ENCODE measurements at regions not wholly inside any gene's neighbourhood (a gene's known extent, or its start where the extent isn't known, plus 50 kb on each side); places are given as distances from the start of the nearest gene placed in this dataset.

DNA sequence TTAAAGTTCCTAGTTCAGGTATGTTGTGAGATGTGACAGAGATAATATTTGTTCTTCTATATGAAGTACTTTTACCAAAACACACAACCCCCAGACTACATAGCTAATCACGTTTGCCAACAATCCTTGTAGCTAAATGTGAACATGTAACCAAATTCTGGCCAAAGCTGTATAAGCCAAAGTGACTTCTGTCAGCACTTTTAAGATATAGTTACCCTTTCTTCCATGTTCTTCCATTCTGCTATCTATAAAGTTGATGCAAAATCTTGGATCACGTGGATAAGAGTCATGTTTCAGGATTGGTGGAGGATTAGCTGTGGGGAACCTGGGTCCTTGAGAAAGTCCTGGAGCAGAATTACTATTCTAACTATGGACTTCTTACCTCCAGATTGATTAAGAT, 1366.6 kb downstream of the FSCB start:
- Histone ChIP-seq H3K79me2 (ENCODE audit: control insufficient read depth, insufficient read depth, low read length) (no peaks in the 10 kb centered on the region), H3K27ac (ENCODE audit: insufficient read depth, low read depth, low read length) (no peak overlapping the region), H2AFZ (ENCODE audit: low read depth, low read length) (no peak overlapping the region), H3K9ac (replicated peaks; ENCODE audit: extremely low read depth, insufficient read depth, low read length) (no peak overlapping the region), H3K9me1 (replicated peaks; ENCODE audit: control insufficient read depth, extremely low read depth, insufficient read depth, low read length) (no peaks in the 10 kb centered on the region), H3K36me3 (ENCODE audit: control insufficient read depth in 2 of 2, extremely low read depth in 1 of 2, insufficient read depth in 2 of 2, low read length in 2 of 2) (no peaks in the 10 kb centered on the region), H3K4me1 (ENCODE audit: control insufficient read depth, extremely low read depth, insufficient read depth, low read length) (no peaks in the 10 kb centered on the region), H3K4me3 (replicated peaks in 1 of 3; ENCODE audit: insufficient read depth in 1 of 3, low read depth in 1 of 3, low read length in 3 of 3) (no peak overlapping the region), H3K9me3 (replicated peaks; ENCODE audit: control insufficient read depth, insufficient read depth, low read length) (peaks cover 3% of the 10 kb centered on the region), H4K20me1 (replicated peaks; ENCODE audit: control insufficient read depth, extremely low read depth, insufficient read depth, low read length) (no peaks in the 10 kb centered on the region), H3K4me2 (ENCODE audit: insufficient read depth, low read length) (no peak overlapping the region), H3K27me3 (ENCODE audit: control insufficient read depth in 2 of 2, insufficient read depth in 2 of 2, low read length in 2 of 2) (no peaks in the 10 kb centered on the region)
- BruUV-seq (replicated peaks), result no TSS peak
- ChIA-PET CTCF (interaction anchor here (1.2 kb wide), 1 partner anchor 9 kb away, joined by 3 read pairs; no protein-coding TSS in a partner anchor), POLR2A (no interaction called here)
- dilution Hi-C loops (cut with MboI; ENCODE audit: extremely low pct_ligation_motif_present, low sequenced_read_pairs), result no loop called here
- intact Hi-C loops (cut with micrococcal nuclease), result no loop called here
- TF ChIP-seq POLR2AphosphoS5 (IDR thresholded peaks at IDR 0.05; ENCODE audit: insufficient read depth, low read depth, low read length) (no peak), JUN (IDR thresholded peaks at IDR 0.05; ENCODE audit: borderline replicate concordance, insufficient read depth, insufficient read length, low read depth) (no peak), EZH2 (IDR thresholded peaks at IDR 0.05; ENCODE audit: borderline replicate concordance, low read depth, low read length, severe bottlenecking) (no peak), FOS (IDR thresholded peaks at IDR 0.05; ENCODE audit: borderline replicate concordance, insufficient read depth, low read length) (no peak), POLR2A (IDR thresholded peaks at IDR 0.05; ENCODE audit: low read depth, low read length) (no peak)
- TF ChIP-seq, protein P1, sequence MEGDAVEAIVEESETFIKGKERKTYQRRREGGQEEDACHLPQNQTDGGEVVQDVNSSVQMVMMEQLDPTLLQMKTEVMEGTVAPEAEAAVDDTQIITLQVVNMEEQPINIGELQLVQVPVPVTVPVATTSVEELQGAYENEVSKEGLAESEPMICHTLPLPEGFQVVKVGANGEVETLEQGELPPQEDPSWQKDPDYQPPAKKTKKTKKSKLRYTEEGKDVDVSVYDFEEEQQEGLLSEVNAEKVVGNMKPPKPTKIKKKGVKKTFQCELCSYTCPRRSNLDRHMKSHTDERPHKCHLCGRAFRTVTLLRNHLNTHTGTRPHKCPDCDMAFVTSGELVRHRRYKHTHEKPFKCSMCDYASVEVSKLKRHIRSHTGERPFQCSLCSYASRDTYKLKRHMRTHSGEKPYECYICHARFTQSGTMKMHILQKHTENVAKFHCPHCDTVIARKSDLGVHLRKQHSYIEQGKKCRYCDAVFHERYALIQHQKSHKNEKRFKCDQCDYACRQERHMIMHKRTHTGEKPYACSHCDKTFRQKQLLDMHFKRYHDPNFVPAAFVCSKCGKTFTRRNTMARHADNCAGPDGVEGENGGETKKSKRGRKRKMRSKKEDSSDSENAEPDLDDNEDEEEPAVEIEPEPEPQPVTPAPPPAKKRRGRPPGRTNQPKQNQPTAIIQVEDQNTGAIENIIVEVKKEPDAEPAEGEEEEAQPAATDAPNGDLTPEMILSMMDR (IDR thresholded peaks at IDR 0.05; ENCODE audit: extremely low read depth in 1 of 2, insufficient read depth in 1 of 2, low read depth in 1 of 2, low read length in 2 of 2), result no peak
- DNase-seq (ENCODE audit: low read depth, low spot score) (no peak), FAIRE-seq (no peak)

DNA sequence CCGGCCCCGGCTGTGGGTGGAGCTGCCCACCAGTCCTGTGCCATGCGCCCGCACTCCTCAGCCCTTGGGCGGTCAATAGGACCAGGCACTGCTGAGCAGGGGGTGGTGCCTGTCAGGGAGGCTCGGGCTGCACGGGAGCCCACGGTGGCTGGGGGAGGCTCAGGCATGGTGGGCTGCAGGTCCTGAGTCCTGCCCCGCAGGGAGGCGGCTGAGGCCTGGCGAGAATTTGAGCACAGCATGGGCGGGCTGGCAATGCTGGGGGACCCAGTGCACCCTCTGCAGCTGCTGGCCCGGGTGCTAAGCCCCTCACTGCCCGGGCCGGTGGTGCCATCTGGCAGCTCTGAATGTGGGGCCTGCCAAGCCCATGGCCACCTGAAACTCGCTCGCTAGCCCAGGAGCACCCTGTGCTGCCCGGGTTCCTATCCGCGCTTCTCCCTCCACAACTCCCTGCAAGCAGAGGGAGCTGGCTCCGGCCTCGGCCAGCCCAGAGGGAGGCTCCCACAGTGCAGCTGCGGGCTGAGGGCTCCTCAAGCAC, 1371.1 kb downstream of the FSCB start:
- H3K9me3 ChIP-seq (replicated peaks; ENCODE audit: control insufficient read depth, insufficient read depth, low read length), result peaks cover 3% of the 10 kb centered on the region
- no peak overlapping the region for H3K4me2 ChIP-seq (ENCODE audit: insufficient read depth, low read length)
- no peak overlapping the region for H3K27ac ChIP-seq (ENCODE audit: insufficient read depth, low read depth, low read length)
- BruUV-seq (replicated peaks), result no TSS peak
- H4K20me1 ChIP-seq (replicated peaks; ENCODE audit: control insufficient read depth, extremely low read depth, insufficient read depth, low read length), result no peaks in the 10 kb centered on the region
- no peaks in the 10 kb centered on the region for H3K36me3 ChIP-seq (ENCODE audit: control insufficient read depth in 2 of 2, extremely low read depth in 1 of 2, insufficient read depth in 2 of 2, low read length in 2 of 2)
- H3K27me3 ChIP-seq (ENCODE audit: control insufficient read depth in 2 of 2, insufficient read depth in 2 of 2, low read length in 2 of 2), result no peaks in the 10 kb centered on the region
- H3K4me1 ChIP-seq (ENCODE audit: control insufficient read depth, extremely low read depth, insufficient read depth, low read length), result no peaks in the 10 kb centered on the region
- dilution Hi-C loops (cut with MboI; ENCODE audit: extremely low pct_ligation_motif_present, low sequenced_read_pairs), result no loop called here
- intact Hi-C loops (cut with micrococcal nuclease), result no loop called here
- POLR2A ChIA-PET, result no interaction called here
- CTCF ChIA-PET, result no interaction called here
- DNase-seq (ENCODE audit: low read depth, low spot score) (no peak), FAIRE-seq (no peak)
- no peak overlapping the region for H3K9ac ChIP-seq (replicated peaks; ENCODE audit: extremely low read depth, insufficient read depth, low read length)
- TF ChIP-seq EZH2 (IDR thresholded peaks at IDR 0.05; ENCODE audit: borderline replicate concordance, low read depth, low read length, severe bottlenecking), result no peak
- TF ChIP-seq GATA2 (IDR thresholded peaks at IDR 0.05; ENCODE audit: insufficient read depth, insufficient read length, low read depth, low read length), result no peak
- TF ChIP-seq, protein P1 (IDR thresholded peaks at IDR 0.05; ENCODE audit: extremely low read depth in 1 of 2, insufficient read depth in 1 of 2, low read depth in 1 of 2, low read length in 2 of 2), result no peak
- TF ChIP-seq, protein P2, sequence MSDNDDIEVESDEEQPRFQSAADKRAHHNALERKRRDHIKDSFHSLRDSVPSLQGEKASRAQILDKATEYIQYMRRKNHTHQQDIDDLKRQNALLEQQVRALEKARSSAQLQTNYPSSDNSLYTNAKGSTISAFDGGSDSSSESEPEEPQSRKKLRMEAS (IDR thresholded peaks at IDR 0.05; ENCODE audit: insufficient read depth, insufficient read length), result no peak
- TF ChIP-seq POLR2A (IDR thresholded peaks at IDR 0.05; ENCODE audit: low read depth, low read length), result no peak
- H2AFZ ChIP-seq (ENCODE audit: low read depth, low read length), result no peak overlapping the region
- no peak overlapping the region for H3K4me3 ChIP-seq (replicated peaks in 1 of 3; ENCODE audit: insufficient read depth in 1 of 3, low read depth in 1 of 3, low read length in 3 of 3)
- no peaks in the 10 kb centered on the region for H3K9me1 ChIP-seq (replicated peaks; ENCODE audit: control insufficient read depth, extremely low read depth, insufficient read depth, low read length)
- H3K79me2 ChIP-seq (ENCODE audit: control insufficient read depth, insufficient read depth, low read length), result no peaks in the 10 kb centered on the region

All from endothelial cell of umbilical vein (primary cell).